ENCODE measurements at regions not wholly inside any gene's neighbourhood (a gene's known extent, or its start where the extent isn't known, plus 50 kb on each side); places are given as distances from the start of the nearest gene placed in this dataset.
"Not testable (repeated sequence)": the region's sequence is repeated elsewhere in the genome, so short reads cannot be mapped to it uniquely, and the experiment has no call there.

DNA sequence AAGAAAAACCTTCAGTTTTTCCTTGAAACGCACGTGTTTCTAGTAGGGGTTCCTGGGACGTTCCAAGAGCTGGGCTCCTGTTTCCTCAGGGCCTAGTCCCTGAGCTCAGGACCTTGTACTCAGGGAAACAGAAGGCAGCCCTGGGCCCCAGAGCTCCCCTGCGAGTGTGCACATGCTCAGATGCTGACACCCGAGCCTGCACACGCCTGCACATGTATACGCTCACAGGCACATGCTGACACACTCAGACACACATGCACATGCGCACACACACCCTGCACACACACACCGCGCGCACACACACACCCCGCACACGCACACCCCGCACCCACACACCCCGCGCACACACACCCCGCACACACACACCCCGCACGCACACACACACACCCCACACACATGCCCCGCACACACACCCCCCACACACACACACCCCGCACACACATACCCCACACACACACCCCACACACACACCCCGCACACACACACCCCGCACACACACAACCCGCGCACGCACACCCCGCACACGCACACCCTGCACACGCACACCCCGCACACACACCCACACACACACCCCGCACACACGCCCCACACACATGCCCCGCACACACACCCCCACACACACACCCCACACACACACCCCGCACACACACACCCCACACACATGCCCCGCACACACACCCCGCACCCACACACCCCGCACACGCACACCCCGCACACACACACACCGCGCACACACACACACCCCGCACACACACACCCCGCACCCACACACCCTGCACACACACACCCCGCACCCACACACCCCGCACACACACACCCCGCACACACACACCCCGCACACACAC, 52.2 kb downstream of the CALML3 start:
- H3K9me3 ChIP-seq (ENCODE audit: control insufficient read depth, low read length, poor library complexity, severe bottlenecking) = no peaks in the 10 kb centered on the region
- DNase-seq (no peak), ATAC-seq (no peak)
- Mint-ChIP-seq H3K4me3 (no peak overlapping the region), H3K27me3 (peaks cover 6% of the 10 kb centered on the region), H3K27ac (peak overlapping the region; percentile 30), H3K36me3 (ENCODE audit: low read depth) (no peaks in the 10 kb centered on the region), H3K4me1 (peaks cover 7% of the 10 kb centered on the region)

DNA sequence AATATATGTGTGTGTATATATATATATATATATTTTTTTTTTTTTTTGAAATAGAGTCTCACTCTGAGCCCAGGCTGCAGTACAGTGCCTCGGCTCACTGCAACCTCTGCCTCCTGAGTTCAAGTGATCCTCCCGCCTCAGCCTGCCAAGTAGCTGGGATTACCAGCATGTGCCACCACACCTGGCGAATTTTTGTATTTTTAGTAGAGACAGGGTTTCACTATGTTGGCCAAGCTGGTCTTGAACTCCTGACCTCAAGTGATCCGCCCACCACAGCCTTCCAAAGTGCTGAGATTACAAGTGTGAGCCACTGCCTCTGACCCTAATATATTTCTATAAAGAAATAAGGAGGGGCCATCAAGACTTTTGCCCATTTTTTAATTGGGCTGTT, 55.3 kb downstream of the CALML3 start:
- ATAC-seq; H3K36me3 Mint-ChIP-seq (ENCODE audit: low read depth); DNase-seq; H3K4me1 Mint-ChIP-seq; H3K4me3 Mint-ChIP-seq; H3K9me3 ChIP-seq (ENCODE audit: control insufficient read depth, low read length, poor library complexity, severe bottlenecking); H3K27ac Mint-ChIP-seq: not testable (repeated sequence)
- peaks cover 12% of the 10 kb centered on the region for H3K27me3 Mint-ChIP-seq

DNA sequence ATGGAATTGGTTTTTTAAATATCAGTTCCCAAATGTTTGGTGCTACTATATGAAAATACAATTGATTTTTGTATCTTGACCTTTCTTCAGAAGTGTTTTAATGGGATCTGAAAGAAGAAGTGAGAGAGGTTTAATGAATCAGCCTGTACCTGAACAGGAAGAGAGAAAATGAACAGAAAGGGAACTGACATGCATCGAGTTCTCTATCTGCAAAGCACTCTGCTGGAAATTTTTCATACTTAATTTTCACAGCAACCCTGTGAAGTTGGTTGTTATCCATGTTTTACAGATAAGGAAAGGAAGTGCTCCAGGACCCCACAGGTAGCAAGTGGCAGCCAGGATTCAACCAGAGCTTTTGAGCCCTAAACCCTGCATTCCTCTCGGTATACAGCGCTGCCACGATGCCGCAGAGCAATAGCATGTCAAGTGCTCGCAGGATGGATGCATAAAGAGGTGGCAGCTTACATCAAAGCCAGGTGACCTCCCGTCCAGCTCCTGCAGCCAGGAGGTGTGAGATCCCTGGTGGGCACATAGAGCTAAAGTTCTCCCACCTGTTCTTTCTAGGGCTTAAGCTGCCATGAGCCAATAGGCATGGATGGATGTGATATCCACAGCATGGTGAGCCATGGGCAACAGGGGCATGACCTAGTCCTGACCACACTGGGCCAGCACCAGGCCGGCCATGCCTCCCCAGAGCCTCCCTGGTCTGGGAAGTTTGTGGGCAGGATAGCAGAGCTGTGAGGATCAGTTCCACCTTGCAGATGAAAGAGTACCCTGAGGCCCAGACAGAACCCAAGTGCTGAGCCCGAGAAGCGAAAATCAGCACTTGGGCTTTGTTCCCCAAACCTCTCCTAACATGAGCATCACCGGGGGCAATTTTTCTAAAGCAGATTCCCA, 57.2 kb downstream of the CALML3 start:
- no peak overlapping the region for H3K4me3 Mint-ChIP-seq
- DNase-seq = no peak
- no peak overlapping the region for H3K27ac Mint-ChIP-seq
- peaks cover 12% of the 10 kb centered on the region for H3K27me3 Mint-ChIP-seq
- H3K36me3 Mint-ChIP-seq (ENCODE audit: low read depth) = peaks cover 3% of the 10 kb centered on the region
- ATAC-seq = no peak
- no peaks in the 10 kb centered on the region for H3K4me1 Mint-ChIP-seq
- no peaks in the 10 kb centered on the region for H3K9me3 ChIP-seq (ENCODE audit: control insufficient read depth, low read length, poor library complexity, severe bottlenecking)

DNA sequence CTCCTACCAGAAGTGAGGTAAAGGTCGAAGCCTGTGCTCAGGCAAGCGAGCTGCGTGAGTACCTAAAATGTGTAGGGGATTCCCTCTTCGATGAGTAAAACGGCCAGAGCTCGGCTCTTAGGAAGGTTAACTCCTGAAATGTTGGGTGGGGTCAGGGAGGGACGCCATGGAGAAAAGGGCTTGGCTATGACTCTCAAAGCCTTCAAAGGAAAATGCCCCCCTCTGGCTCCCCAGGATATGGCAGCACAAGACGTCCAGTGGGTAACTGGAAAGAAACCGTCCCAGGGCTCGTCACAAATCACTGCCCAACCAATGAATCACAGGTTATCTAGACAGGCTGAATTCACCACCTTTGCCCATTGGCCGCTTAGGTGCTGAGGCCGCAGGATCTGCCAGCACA, 58.0 kb downstream of the CALML3 start:
- Mint-ChIP-seq H3K27me3 (peaks cover 12% of the 10 kb centered on the region), H3K36me3 (ENCODE audit: low read depth) (peaks cover 3% of the 10 kb centered on the region), H3K4me3 (no peak overlapping the region), H3K27ac (no peak overlapping the region), H3K4me1 (no peaks in the 10 kb centered on the region)
- DNase-seq = no peak
- no peak for ATAC-seq
- no peaks in the 10 kb centered on the region for H3K9me3 ChIP-seq (ENCODE audit: control insufficient read depth, low read length, poor library complexity, severe bottlenecking)

DNA sequence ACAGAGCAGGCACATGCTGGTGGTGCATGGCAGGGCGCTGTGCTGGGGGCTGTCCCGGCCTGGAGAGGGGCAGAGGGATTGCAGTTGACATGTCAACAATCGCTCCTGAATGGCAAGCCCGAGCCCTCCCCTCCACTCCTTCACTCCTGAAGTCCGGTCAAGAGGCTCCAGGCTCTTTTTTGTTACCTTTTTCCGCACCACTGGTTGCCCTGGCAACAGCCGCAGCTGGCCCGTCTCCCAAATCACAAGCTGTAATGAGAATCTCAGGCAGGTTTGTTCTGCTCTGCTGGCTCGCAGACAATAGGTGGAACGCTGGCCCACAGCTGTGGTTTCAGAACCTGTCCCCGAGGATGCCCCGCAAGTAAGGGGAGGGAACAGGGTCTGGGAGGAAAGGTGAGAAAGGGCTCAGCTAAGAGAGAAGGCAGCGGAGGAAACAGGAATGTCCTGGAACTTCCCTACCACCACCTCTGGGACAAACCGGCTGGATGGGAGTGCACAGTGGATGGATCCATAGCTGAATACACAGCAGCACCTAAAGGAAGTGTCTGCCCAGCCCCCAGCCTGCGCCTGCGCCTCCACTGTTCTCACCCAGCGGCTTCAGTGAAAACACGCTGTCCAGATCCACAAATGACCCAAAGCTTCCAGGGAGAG, 58.9 kb downstream of the CALML3 start:
- H3K4me3 Mint-ChIP-seq = no peak overlapping the region
- H3K36me3 Mint-ChIP-seq (ENCODE audit: low read depth) = peaks cover 3% of the 10 kb centered on the region
- no peaks in the 10 kb centered on the region for H3K4me1 Mint-ChIP-seq
- DNase-seq (no peak), ATAC-seq (no peak)
- peaks cover 12% of the 10 kb centered on the region for H3K27me3 Mint-ChIP-seq
- no peaks in the 10 kb centered on the region for H3K9me3 ChIP-seq (ENCODE audit: control insufficient read depth, low read length, poor library complexity, severe bottlenecking)
- no peak overlapping the region for H3K27ac Mint-ChIP-seq

DNA sequence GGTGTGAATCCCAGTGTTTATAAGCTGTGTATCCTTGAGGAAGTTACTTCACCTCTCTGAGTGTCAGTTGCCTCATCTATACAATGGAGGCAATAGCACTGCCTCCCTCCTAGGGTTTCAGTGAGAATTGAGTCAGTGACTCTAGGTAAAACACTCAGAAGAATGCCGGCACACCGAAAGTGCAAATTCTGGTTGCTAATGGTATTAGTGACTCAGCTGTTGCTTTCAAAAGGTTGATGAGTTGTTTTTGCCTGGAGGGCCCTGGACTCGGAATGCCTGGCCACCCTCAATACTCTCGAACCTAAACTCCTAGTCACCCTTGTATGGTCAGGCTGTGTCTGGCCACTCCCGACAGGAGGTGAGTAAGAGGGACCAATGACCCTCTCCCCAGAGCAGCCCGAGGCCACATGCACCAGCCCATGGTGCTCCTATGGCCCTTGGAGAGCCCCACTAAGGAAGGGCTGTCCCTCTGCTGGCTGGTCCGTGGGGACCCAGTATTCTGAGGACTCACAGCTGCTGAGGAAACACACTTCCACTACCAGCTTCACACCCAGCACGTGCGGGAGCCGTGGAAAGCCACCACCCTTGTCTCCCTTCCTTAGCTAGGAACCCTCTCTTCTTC, 60.2 kb downstream of the CALML3 start:
- peaks cover 12% of the 10 kb centered on the region for H3K27me3 Mint-ChIP-seq
- DNase-seq = no peak
- H3K4me1 Mint-ChIP-seq = peaks cover 6% of the 10 kb centered on the region
- ATAC-seq = no peak
- H3K36me3 Mint-ChIP-seq (ENCODE audit: low read depth) = peaks cover 3% of the 10 kb centered on the region
- H3K4me3 Mint-ChIP-seq = no peak overlapping the region
- no peaks in the 10 kb centered on the region for H3K9me3 ChIP-seq (ENCODE audit: control insufficient read depth, low read length, poor library complexity, severe bottlenecking)
- no peak overlapping the region for H3K27ac Mint-ChIP-seq

DNA sequence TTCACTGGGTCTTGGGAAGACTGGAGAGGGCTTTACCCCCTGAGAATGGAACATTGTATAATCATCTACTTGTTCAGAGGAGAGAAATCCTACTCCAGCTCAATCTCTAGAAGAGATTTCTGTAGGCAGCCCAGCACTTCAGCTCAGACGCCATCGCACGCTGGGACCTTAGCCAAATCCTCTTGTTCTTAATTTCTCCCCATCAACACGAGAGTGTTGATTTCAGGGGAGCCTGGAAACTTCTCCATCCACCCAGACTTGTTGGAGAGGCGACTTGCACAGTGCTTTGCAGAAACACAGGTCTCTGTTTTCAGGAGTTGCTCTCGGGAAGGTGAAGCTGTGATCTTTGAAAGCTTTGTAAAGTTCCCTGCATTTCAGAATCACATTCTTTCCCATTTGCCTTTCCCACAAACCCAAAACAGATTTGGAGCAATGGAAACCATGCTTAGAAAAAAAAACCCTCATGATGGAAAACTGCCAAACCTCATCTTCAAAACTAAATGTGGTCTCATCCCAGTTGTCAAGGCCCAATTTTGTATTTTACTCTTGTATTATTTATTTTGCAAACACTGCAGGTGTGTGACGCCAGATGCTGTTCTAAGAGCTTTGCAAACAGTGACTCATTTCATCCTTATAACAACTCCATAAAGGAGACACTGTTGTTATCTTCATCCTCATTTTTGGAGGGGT, 60.9 kb downstream of the CALML3 start:
- Mint-ChIP-seq H3K4me3 (no peak overlapping the region), H3K4me1 (peaks cover 10% of the 10 kb centered on the region), H3K36me3 (ENCODE audit: low read depth) (peaks cover 3% of the 10 kb centered on the region), H3K27ac (no peak overlapping the region), H3K27me3 (peaks cover 12% of the 10 kb centered on the region)
- no peak for ATAC-seq
- no peaks in the 10 kb centered on the region for H3K9me3 ChIP-seq (ENCODE audit: control insufficient read depth, low read length, poor library complexity, severe bottlenecking)
- no peak for DNase-seq

DNA sequence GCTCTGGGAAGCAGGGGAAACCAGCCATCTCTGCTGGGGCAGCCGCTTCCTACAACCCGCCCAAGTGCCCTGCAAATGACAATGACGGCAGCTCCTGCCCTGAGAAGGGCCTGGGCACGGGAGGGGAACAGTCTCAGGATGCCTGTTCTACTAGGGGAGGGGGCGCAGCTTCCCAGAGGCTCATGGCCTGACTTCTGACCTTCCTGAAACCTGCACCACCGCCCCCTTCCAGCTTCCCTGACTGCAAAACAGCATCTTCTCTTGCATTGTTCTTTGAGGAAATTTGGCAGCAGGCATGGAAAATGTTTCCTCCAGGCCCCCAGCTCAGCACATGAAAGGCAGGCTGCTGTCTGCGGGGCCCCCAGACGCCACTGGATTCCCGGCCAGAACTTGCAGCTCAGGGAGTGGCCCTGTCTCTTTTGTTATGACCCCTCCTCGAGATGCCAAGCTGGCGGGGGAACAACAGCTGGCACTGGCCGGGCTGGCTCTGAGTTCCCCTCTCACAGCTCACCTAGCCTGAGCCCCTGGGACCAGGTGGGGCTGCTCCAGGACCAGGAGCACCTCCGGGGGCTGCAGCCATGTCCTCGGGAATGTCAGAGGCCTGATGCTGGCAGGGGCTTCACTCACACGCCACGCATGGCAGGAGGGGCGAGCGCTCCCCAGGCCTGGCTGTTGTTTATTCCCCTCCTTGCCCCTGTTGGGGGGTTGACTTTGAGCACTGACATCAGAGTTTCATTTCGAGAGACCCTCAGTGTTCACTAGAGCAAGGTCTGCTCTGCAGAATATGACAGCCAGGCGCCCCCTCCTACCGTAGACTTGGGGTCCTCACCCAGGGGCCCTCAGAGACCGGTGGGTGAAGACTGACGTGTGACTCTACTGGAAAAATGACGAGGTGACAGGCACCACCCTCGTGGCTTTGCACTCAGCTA, 62.7 kb downstream of the CALML3 start:
- H3K4me3 Mint-ChIP-seq = no peak overlapping the region
- H3K27me3 Mint-ChIP-seq = peaks cover 12% of the 10 kb centered on the region
- H3K27ac Mint-ChIP-seq = no peak overlapping the region
- DNase-seq (no peak), ATAC-seq (no peak)
- H3K9me3 ChIP-seq (ENCODE audit: control insufficient read depth, low read length, poor library complexity, severe bottlenecking) = no peaks in the 10 kb centered on the region
- H3K4me1 Mint-ChIP-seq = peaks cover 15% of the 10 kb centered on the region
- H3K36me3 Mint-ChIP-seq (ENCODE audit: low read depth) = peaks cover 3% of the 10 kb centered on the region

DNA sequence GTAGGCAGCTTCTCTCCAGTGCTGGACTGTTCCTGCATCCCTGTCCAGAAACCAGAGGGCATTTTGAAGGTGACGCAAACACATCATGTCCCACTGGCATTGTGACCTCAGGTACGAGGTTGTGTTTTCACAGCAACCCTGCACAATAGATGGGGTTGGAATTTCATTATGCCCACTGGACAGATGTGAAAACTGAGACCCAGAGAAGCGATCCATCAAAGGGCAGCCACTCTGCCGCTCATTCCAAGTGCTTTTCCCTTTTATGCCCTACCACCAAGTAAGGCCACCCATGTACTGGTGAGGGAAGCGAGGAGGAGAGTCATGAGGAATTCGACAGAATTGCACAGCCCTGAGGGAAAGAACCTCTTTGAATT, 63.3 kb downstream of the CALML3 start:
- peaks cover 15% of the 10 kb centered on the region for H3K27me3 Mint-ChIP-seq
- H3K36me3 Mint-ChIP-seq (ENCODE audit: low read depth) = peaks cover 3% of the 10 kb centered on the region
- H3K27ac Mint-ChIP-seq = no peak overlapping the region
- no peaks in the 10 kb centered on the region for H3K9me3 ChIP-seq (ENCODE audit: control insufficient read depth, low read length, poor library complexity, severe bottlenecking)
- DNase-seq = no peak
- no peak overlapping the region for H3K4me3 Mint-ChIP-seq
- no peak for ATAC-seq
- peaks cover 18% of the 10 kb centered on the region for H3K4me1 Mint-ChIP-seq

DNA sequence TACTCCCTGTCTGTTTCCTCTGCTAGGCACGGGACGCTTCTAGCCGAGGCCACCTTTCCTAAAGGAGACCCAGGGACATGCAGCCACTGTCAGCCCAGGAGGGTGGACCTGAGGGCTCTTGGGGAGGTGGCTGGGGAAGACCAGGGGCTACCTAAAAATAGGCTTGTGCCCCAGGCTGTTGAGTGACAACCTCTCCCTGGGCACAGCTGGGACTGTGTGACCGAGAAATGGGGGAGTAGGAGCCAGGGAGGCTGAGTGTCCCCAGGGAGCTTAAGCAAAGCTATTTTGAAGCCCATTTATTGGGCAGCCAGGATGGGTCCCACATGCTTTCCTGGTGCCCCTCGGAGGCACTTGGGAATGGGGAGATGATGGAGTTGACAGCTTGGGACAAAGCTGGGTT, 63.8 kb downstream of the CALML3 start:
- Mint-ChIP-seq H3K27me3 (peaks cover 15% of the 10 kb centered on the region), H3K27ac (peak overlapping the region; percentile 45), H3K4me1 (peaks cover 18% of the 10 kb centered on the region), H3K36me3 (ENCODE audit: low read depth) (peaks cover 3% of the 10 kb centered on the region), H3K4me3 (no peak overlapping the region)
- H3K9me3 ChIP-seq (ENCODE audit: control insufficient read depth, low read length, poor library complexity, severe bottlenecking) = no peaks in the 10 kb centered on the region
- no peak for DNase-seq
- ATAC-seq = no peak

Measured in T-helper 17 cell (primary cell).